ENCODE measurements at regions not wholly inside any gene's neighbourhood (a gene's known extent, or its start where the extent isn't known, plus 50 kb on each side); places are given as distances from the start of the nearest gene placed in this dataset.

DNA sequence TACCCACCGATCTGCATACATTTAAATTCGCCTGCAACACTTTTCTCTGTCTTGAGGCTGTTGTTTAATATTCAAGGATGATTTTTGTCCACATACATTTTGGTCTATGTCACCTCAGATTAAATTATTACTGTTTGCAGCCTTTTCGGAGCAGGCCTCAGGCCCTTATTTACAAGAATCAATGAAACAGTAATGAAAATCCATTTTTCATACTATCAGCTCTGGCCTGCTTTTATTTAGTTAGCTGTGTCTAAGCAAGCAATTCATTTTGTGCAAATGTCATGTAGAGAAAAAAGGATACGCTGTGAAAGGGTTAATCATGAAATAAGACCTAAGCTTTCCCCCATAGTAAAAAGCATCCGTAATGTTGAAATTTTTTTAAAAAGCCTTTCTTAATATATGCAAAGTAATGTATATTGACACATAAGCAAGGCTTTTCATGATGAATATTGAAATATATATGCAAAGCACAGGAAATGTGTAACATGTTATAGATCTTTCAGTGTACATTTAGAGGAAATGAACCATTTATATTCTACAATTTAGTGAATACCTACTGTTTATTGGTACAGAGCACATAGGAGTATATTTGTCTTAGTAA lies 1135.3 kb upstream of the ZEB2 start:
- no peak for DNase-seq

- DNase-seq, result no peak
These were observed 1134.8 kb upstream of the ZEB2 start for GRCh38 chr2:145654746-145655145.

- DNase-seq, result no peak
These were observed 1134.2 kb upstream of the ZEB2 start for GRCh38 chr2:145654156-145654555.

- DNase-seq, result no peak
These were observed 1133.6 kb upstream of the ZEB2 start for GRCh38 chr2:145653553-145653952.

- DNase-seq, result peak; percentile 88
These were observed 1132.9 kb upstream of the ZEB2 start for GRCh38 chr2:145652571-145653545.

DNA sequence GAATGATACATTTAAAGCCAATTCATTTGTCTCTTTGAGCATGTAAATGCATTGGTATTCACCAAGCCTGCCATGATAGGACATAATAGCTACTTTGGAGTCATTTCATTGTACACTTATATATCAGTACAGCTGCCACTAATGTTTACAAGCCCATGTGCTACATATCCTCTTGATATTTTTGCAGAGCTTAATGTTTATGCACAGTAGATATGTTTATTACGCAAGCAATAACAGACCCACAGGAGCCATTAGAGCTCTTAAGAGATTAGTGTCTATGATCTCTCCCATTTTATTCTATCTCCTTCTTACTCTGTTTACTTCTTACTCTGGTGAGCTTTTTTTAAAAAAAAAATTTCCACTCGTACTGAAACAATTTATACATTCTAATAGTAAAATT lies 1132.1 kb upstream of the ZEB2 start:
- no peak for DNase-seq

DNA sequence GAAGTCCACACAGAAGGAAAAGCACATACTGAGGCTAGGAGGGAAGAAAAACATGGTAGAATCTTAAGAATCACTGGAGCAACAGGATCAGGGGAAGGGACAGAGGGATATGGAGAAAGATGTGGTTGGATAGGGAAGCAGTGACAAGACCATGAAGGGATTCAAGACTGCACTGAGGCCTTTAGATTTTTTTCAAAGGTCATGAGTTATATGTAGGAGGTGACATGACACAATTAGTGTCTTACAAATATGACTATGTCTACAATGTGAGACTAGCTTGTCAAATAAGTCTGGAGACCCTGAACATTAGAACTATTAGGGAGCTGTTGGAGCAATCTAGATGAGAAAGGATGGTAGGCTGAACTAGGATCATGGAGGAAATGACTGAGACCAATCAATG lies 1130.3 kb upstream of the ZEB2 start:
- DNase-seq, result no peak

DNA sequence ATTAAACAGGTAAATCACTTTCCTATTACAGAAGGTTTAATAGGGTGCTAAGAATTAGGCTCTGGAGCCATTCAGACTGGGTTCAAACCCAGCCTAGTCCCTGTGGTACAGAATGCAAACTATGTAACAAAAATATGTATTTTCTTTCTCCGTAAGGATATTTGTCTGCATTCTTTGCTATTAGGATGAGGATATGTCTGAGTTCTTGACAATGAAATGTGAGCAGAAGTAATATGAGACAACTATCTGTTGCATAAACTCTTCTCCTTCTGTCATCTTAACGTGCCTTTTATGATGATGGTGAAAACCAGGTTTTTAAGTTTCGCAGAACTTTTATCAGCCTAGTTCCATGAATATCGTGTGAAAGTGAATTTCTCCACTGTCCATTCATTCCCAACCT lies 1129.1 kb upstream of the ZEB2 start:
- no peak for DNase-seq

- no peak for DNase-seq
These were observed 1124.9 kb upstream of the ZEB2 start for GRCh38 chr2:145644820-145645302.

DNA sequence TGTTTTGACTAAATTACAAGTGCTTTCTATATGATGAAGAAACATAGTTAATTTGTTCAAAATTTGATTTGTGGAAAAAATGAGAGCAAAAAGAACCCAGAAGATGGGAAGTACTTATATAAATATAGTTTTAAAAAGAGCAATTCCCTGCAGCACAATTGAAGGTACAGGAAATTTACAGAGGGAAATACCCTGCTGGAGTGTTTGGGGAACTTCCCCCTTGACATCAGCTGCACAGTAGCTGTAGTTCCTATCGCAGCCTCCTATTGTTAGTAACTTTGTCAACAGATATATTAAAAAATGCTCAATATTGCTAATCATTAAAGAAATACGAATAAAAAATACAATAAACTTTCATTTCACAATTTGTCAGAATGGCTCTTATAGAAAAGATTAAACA lies 1118.8 kb upstream of the ZEB2 start:
- DNase-seq, result no peak

DNA sequence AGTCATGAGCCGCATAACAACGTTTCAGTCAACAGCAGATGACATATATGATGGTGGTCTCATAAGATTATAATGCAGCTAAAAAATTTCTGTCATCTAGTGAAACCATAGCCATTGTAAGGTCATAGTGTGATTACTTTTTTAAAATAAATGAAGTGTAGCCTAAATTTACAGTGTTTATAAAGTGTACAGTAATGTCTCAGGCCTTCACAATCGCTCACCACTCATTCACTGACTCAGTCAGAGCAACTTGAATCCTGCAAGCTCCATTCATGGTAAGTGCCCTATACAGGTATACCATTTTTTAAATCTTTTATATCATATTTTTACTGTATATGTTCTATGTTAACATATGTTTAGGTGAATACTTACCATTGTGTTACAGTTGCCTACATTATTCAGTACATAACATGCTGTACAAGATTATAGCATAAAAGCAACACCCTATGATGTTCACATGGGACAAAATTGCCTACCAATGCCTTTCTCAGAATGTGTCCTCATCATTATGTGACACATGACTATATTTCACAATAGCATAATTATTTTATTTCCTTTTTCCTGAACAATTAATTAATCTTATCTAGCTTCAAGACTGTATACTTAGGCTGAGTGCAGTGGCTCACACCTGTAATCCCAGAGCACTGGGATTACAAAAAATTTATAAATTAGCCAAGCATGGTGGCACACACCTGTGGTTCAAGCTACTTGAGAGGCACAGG lies 1115.9 kb upstream of the ZEB2 start:
- DNase-seq, result peak; percentile 24

GRCh38 chr2:145631561-145631960 lies 1111.6 kb upstream of the ZEB2 start:
- peak; percentile 40 for DNase-seq

DNA sequence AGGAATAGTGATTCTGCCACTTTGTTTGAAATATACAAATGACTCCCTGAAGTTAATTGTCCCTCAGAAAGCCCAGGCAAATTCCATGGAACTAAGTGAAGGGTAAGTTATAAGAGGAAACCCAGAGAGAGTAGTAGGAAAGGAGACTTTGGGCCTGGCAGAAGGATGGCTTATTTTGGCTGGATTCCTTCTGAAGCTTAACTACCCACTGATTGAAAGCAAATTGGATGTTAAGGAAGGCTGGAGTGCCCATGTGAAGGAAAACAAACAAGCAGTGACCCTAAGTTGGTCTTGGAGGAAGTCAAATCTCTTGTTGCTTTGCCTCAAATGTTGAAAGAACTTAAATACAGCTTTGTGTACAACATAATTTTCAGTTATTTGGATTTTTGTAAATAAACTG lies 1106.4 kb upstream of the ZEB2 start:
- DNase-seq, result no peak

- no peak for DNase-seq
These were observed 1105.2 kb upstream of the ZEB2 start for GRCh38 chr2:145625111-145625510.

GRCh38 chr2:145623136-145623535 lies 1103.2 kb upstream of the ZEB2 start:
- DNase-seq, result peak; percentile 73

DNA sequence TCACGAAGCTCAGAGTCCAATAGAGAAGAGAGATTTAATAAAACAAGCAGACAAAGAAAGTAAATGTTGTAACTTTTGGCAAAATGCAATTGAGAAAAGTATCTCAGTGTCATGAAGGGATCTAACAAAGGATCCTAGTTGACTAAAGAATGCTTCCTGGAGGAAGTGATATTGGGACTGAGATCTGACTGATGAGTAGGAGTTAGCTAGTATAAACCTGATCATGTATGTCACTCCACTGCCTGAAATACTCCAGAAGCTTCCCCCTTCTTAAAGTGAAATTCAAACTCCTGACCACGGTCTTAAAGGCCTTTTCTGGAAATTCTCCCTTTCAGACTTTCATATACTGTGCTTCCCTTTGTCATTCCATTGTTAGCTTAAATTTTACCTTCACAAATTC lies 1102.4 kb upstream of the ZEB2 start:
- no peak for DNase-seq

DNA sequence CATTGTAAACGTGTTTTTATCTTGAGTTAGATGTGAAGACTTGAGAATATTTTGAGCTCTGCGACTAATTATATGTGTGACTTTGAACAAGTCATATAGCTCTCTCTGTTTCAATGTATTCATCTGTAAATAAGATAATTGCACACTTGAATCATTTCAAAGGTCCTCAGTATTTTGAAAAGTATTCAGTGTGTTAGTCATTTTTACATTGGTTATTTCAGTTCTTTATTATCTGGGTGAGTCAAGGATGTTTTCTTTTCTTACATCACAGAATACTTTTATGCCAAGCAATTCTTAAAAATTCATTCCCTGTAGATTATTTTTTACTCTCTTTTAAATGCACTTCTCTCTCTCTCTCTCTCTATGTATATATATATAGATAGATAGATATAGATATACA lies 1098.0 kb upstream of the ZEB2 start:
- peak; percentile 57 for DNase-seq

GRCh38 chr2:145617420-145617819 lies 1097.5 kb upstream of the ZEB2 start:
- DNase-seq, result no peak

DNA sequence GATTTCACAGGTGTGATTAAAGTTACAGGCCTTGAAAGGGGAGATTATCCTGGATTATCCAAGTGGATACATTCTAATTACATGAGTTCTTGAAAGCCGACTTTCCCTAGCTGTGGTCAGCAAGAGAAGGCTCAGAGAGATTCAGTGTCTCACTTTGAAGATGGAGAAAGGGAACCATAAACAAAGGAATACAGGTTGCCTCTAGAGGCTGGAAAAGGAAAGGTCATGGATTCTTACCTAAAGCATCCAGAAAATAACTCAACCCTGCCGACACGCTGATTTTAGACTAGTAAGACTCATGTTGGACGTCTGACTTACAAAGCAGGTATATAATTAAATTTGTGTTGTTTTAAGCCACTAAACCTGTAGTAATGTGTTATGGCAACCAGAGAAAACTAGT lies 1095.7 kb upstream of the ZEB2 start:
- DNase-seq, result no peak

GRCh38 chr2:145609951-145610350 lies 1090.0 kb upstream of the ZEB2 start:
- no peak for DNase-seq

- DNase-seq, result no peak
These were observed 1081.5 kb upstream of the ZEB2 start for GRCh38 chr2:145601361-145601925.

DNA sequence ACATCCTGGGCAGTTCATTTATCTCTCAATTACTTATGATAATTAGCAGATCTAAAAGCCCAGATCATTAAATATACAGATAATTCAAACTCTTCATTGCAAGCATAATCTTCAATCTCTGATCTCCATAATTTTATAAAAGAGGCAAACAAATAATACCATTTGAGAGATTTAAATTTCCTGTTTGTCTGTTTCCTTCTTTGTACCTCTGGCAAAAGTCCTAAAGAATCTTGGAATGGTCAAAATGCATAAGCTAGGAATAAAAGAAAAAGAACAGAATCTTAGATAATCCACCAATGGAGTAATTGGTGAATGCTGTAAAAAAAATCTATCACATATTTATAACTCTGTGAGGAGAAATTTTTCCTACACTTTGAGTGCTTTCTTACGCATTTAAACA lies 1080.9 kb upstream of the ZEB2 start:
- DNase-seq, result no peak

GRCh38 chr2:145599756-145600155 lies 1079.8 kb upstream of the ZEB2 start:
- DNase-seq, result peak; percentile 75
